ENCODE measurements at regions not wholly inside any gene's neighbourhood (a gene's known extent, or its start where the extent isn't known, plus 50 kb on each side); places are given as distances from the start of the nearest gene placed in this dataset.

- no peak for DNase-seq
Measured at GRCh38 chr3:66754613-66755012, 243.5 kb upstream of the KBTBD8 start.

- DNase-seq, result no peak
Measured at GRCh38 chr3:66755924-66756323, 242.2 kb upstream of the KBTBD8 start.

GRCh38 chr3:66756468-66757036 is 241.6 kb upstream of the KBTBD8 start:
- no peak for DNase-seq

DNA sequence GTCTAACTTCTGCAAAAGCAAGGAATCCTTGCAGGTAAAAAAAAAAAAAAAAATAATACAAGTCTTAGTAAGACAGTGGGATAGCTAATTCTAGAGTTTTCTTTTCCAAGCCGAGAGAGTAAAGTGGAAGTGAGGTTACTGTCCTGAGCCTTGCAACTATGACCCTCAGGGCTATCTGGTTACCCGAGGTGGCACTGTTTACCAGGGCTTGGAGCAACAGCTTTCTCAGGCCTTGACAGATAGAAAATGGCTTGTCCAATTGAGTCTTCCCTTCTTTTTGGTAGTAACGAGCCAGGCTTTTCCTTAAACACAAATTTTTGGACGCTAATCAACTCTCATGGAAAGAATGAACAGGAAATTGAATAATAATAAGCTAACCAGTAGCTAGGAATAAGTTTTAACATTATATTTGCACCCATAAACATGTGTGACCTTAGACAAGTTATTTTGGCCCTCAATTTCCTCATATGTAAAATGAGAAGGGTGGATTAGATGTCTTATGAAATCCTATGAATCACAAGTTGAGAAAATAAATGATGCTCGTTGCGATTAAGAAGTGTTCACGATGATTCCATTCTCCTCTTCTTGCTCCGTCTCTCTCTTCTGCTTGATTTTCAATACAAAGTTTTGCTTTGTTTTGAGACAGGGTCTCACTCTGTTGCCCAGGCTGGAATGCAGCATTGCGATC is 236.9 kb upstream of the KBTBD8 start:
- no peak for DNase-seq

GRCh38 chr3:66762916-66763693 is 235.0 kb upstream of the KBTBD8 start:
- no peak for DNase-seq

DNA sequence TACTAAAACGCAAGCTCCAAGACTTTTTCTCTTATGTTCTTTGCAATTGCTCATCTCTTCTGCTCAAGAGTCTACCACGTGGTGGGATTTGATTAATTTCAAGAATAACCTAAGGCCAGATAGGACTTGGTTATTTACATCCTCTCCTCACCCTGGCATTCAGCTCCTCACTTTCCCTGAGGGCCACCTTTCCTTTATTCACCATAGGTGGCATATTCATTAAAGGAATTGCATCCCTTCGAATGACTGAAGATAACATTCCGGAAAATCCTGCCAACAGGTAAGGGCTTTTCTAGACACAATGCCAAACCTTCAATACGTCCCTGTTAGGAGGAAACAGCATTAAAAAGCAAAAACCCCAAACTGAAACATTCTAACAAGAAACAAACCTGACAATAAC is 220.0 kb upstream of the KBTBD8 start:
- DNase-seq, result no peak

- DNase-seq, result no peak
Measured at GRCh38 chr3:66778777-66779176, 219.3 kb upstream of the KBTBD8 start.

DNA sequence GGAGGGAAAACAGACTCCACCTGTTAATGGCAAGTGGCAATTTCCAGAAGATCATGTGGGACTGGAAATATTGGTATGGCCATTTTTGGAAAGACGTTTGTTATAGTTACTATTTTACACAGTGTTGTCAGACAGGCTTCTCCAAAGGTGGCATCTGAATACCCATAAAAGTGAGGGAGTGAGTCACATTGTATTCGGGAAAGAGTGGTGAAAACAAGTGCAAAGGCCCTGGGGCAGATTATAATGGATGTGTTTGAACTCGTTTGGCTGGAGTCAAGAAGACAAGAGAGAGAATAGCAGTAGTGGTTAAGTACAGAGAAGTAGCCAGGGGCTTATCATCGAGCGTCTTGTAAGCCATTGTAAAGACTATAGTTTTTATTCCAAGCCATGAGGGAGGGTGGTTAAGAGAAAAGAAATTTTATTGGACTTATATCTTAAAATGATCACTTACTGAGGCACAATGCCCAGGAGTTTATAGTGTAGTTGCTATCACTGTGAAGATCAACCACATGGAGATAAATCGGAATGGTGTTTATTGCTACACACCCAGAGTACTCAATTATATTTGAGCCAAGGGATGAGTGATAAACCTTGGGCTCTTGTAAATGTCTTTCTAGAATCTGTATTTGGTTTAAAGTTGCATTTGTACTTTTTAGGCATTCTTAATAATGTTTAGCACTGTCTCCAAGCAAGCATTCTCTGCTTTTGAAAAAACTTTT is 212.8 kb upstream of the KBTBD8 start:
- DNase-seq, result no peak

DNA sequence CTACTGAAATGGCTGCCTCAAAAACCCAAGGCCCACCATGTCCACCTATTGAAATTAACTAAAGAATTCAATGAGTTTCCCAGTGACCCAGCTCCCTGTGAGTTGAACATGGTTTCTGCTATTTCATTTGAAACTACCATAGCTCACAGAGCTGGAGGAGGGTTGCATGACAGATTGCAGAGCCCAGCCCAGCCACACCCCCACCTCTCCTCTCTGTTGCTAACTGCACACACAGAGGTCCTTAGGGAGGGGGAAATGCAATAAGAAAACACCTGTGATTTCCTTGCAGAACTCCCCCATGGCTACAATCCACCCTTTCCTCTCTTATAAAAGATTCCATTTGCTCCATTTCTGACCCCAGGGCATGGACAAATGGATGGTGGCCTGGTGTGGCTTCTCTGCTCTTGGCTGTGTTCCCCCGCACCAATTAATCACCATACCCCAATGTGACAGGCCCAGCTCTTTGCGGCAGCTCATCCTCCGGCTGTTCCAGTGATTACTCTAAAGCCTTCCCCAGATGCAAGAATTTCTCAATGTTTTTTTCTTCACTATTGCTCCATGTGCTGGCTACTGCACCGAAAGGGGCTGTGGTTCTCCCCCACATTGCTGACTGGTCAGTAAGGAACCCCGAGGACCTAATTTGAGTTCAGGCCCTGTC is 208.4 kb upstream of the KBTBD8 start:
- no peak for DNase-seq

GRCh38 chr3:66792086-66792485 is 206.0 kb upstream of the KBTBD8 start:
- no peak for DNase-seq

DNA sequence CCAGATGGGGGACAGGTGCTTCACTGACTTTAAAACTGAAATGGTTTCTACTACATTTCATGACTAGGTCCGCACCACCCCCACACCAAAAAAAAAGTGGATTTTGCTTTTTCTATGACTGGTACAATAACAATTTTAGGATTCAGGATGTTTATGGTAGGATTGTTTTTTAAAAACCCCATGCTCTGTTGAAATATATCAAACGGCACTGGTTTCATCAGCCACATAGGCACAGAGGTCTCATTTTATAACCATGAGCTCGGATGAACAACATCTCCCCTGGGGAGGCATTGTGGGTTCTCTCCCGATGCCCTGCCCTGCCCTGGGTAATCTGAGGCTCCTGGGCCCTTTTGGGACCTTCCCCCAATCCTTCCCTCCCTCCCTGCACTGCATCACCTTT is 202.7 kb upstream of the KBTBD8 start:
- DNase-seq, result no peak

- no peak for DNase-seq
Measured at GRCh38 chr3:66796343-66796742, 201.8 kb upstream of the KBTBD8 start.

DNA sequence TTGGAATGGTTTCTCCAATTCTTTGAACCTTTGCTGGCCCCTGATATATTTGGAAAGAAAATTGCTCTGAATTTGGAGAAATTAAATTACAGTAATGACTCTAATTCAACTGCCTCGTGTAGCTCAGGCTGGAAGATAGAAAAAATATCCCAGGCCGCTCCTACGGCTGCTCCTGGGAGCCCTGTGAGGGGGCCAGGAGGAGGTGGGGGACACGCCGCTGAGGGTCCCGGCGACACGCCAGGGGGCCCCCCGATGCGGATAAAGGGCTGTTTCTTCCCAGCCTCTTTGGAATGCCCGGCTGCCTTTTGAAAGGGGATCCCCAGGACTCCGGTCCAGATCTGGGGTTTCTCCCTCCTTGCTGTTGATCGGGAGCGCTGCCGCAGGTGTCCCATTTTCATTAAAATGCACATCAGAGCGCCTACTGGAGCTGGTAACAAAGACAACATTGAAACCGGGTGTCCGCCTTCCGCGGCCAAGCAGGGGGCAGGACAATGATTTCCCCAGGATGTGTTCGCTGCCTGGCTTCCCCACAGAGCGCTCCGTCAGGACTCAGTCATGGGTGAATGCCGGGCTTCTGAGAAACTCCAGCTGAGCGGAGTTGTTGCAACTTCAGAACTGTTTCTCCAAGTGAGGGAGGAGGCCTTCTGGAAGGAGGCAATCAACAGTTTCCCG is 200.1 kb upstream of the KBTBD8 start:
- no peak for DNase-seq

DNA sequence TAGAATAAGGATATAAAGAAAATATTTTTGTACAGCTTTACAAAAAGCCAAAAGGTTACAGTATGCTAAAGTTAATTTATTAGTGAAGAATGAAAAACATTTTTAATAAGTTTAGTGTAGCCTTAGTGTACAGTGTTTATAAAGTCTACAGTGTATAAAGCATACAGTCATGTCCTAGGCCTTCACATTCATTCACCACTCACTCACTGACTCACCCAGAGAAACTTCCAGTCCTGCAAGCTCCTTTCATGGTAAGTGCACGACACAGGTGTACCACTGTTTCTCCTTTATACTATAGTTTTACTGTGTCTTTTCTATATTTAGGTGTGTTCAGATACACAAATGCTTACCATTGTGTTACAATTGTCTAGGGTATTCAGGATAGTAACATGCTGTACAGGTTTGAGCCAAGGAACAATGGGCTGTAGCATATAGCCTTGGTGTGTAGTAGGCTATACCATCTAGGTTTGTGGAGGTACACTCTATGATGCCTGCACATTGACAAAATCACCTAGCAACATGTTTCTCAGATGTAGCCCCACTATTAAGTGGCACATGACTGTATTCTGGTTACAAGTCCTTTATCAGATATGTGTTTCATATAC is 197.1 kb upstream of the KBTBD8 start:
- no peak for DNase-seq

DNA sequence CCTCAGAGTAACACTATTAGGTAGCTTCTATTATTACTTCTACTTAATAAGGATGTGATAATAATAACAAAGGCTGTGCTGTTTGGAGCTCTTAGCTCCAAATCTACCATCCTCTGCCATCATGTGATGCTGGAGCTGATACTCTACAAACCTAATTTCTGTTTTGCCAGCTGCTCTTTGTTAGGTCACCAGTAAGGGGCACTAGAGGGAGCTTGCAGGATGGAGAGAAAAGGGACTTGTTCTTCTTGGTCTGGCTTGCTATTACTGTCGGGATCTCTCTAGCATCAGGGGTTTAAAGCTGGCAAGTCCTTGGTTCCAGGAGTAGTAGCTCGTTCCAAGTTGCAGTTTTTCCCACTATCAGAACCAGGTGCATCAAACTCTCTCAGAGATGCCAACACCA is 194.9 kb upstream of the KBTBD8 start:
- no peak for DNase-seq

DNA sequence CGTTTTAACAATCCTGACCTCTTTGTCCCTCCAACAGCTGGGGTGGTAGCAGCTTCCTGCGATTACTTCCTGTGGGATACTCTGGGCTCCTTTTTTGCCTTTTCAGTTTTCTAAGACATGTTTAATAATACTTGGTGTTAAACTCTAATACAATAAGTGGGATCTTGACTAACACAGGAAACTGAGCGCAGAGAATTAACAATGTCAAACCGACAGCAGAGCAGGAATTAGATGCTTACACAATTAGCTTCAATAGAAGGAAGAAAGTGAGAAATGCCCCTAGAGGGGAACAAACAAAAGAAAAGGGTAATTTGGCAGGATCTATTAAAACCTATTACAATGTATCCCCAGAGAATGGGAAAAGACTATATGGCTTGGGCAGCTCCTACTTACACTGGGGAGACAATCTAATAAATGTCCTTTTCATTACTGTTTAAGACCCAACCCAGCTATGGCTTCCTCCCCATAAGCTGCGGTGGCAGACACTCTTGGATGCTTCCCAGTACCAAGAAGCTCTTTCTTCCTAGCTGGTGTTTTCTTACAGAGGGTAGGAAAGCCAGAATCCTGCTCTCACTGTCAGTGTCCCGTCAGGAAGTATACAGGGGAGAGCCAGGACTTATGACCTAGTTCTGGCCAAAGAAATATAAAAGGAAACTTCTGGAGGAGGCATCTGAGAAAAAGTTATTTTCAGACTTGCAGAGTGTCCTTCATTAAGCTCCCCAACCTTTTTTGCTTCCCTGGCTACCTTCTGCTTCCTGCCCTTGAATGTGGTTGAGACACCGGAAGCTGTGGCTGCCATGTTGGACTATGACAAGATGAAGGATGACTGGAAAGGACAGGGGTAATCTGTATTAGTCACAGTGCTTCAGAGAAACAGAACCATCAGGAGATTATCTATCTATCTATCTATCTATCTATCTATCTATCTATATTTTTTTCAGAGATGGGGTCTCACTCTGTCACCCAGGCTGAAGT is 194.1 kb upstream of the KBTBD8 start:
- no peak for DNase-seq

DNA sequence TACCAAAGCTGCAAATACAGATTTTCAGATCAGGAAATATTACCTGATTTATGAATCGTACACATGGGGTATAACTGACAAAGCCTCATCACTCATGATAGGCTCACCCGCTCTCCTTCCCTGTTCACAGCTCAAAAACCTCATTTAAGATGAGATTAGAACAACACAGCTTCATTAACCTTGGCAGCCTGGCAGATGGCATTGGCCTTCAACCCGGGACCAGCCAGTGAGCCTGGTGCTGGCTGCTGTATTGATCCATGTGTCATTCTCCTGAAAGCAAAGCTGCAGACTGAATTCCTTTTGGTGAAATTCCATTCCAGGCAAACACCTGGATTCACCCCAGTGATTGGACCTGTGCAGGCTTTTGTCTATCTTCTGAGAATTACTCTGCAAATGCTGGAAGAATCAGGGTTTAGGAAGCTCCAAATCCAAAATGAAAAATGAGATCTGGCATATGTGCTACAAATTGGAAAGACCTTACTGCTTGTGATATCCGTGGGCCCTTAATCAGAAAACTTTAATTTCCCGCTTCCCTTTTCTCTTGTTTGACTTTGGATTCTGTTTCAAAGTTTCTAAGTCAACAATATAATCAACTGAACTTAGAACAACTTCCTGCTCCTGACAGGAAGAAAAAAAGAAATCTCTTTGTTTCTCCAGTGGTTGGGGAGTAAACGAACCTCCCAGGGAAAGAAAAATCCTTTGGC is 189.1 kb upstream of the KBTBD8 start:
- DNase-seq, result no peak

DNA sequence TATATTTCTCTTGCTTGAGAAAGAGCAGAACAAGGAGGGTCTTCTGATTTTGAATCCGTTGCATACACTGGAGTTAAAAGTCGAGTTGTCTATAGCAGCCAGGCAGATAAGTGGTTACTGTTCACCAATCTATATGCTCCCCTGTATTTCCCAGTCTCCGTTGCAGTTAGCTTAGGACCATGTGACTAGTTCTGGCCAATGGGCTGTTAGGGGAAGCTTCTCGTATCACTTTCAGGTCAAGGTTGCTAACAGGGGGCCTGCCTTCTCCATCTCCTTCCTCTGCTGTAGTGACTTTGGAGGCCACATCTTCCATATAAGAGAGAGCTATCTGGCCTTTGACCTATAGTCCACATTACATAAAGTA is 188.5 kb upstream of the KBTBD8 start:
- DNase-seq, result no peak

- no peak for DNase-seq
Measured at GRCh38 chr3:66812136-66812535, 186.0 kb upstream of the KBTBD8 start.

GRCh38 chr3:66812741-66813140 is 185.4 kb upstream of the KBTBD8 start:
- no peak for DNase-seq

Data from CD4-positive, alpha-beta T cell treated with Interleukin-21 for 1 hour (primary cell).